IMR-90 (cell line): ENCODE measurements at regions not wholly inside any gene's neighbourhood (a gene's known extent, or its start where the extent isn't known, plus 50 kb on each side); places are given as distances from the start of the nearest gene placed in this dataset.
A peak's percentile ranks its signal among the peaks of the same experiment; 100 is the strongest.

Experiments used
- ATAC-seq: fragments of 200-7000 bp; cut with Tn5 transposase; 2 replicates; pipeline ENCODE4 v1.9.1; 2020; ENCODE audit warnings: low read depth, mild to moderate bottlenecking, moderate library complexity
- BruUV-seq: library from RNA; stranded (reverse); fragments of 400-500 nt; replicated peaks from 2 replicates; lab custom pipeline; 2021; lab: Mats Ljungman, UMichigan
- CTCF ChIA-PET: fragments of 300-600 bp; formaldehyde crosslinking; extraction: SDS; loops from one replicate; lab custom pipeline; 2021; ENCODE audit warnings: antibody characterized with exemption; lab: Yijun Ruan, JAX
- POLR2A ChIA-PET: fragments of 300-600 bp; sonication (Branson Sonifier 250); formaldehyde crosslinking; loops from one replicate; lab custom pipeline; 2022; ENCODE audit warnings: antibody characterized with exemption; ENCODE audit not compliant: unreplicated experiment; lab: Charles Lee
- DNase-seq: peaks from one replicate; pipeline ENCODE4 v3.0.0; 2013
- H2AFZ ChIP-seq: replicated peaks from 2 replicates; pipeline ENCODE3; 2013; ENCODE audit warnings: low read length, mild to moderate bottlenecking; ENCODE audit not compliant: poor library complexity
- H2AK5ac ChIP-seq: 2 replicates; pipeline ENCODE4 v1.6.1; 2013; ENCODE audit warnings: low read depth, low read length, inconsistent platforms
- H2AK9ac ChIP-seq: replicated peaks from 2 replicates; pipeline ENCODE3; 2013; ENCODE audit warnings: mild to moderate bottlenecking, low read depth, low read length, moderate library complexity; ENCODE audit not compliant: poor library complexity
- H2BK120ac ChIP-seq: 2 replicates; pipeline ENCODE4 v1.6.1; 2013; ENCODE audit warnings: low read depth, low read length, inconsistent platforms
- H2BK15ac ChIP-seq: 3 replicates; pipeline ENCODE4 v1.6.1; 2013; ENCODE audit warnings: low read depth, low read length, inconsistent platforms
- H2BK20ac ChIP-seq: 2 replicates; pipeline ENCODE4 v1.6.1; 2013; ENCODE audit warnings: low read depth, mild to moderate bottlenecking, inconsistent platforms, low read length, moderate library complexity
- H2BK5ac ChIP-seq: 2 replicates; pipeline ENCODE4 v1.6.1; 2013; ENCODE audit warnings: mild to moderate bottlenecking, low read depth, low read length, inconsistent platforms; ENCODE audit not compliant: poor library complexity, severe bottlenecking
- H3K14ac ChIP-seq: replicated peaks from 2 replicates; pipeline ENCODE4 v1.6.1; 2013; ENCODE audit warnings: low read depth, low read length, inconsistent platforms
- H3K18ac ChIP-seq: 2 replicates; pipeline ENCODE4 v1.6.1; 2013; ENCODE audit warnings: low read depth, low read length, control low read depth
- H3K23ac ChIP-seq: 2 replicates; pipeline ENCODE4 v1.6.1; 2013; ENCODE audit warnings: low read depth, low read length, inconsistent platforms
- H3K27ac ChIP-seq: 2 replicates; pipeline ENCODE4 v1.5.1; 2013; ENCODE audit warnings: mild to moderate bottlenecking, control low read depth, low read length; ENCODE audit not compliant: insufficient read depth
- H3K27me3 ChIP-seq: 2 replicates; pipeline ENCODE4 v1.6.1; 2013; ENCODE audit warnings: low read length; ENCODE audit not compliant: control insufficient read depth, insufficient read depth
- H3K36me3 ChIP-seq: 2 replicates; pipeline ENCODE4 v1.6.1; 2013; ENCODE audit warnings: low read length, mixed read lengths; ENCODE audit not compliant: control insufficient read depth, insufficient read depth
- H3K4ac ChIP-seq: 2 replicates; pipeline ENCODE4 v1.6.1; 2013; ENCODE audit warnings: low read depth, low read length, inconsistent platforms
- H3K4me1 ChIP-seq: 2 replicates; pipeline ENCODE4 v1.6.1; 2013; ENCODE audit warnings: low read length, mixed read lengths; ENCODE audit not compliant: control insufficient read depth, insufficient read depth
- H3K4me2 ChIP-seq: 2 replicates; pipeline ENCODE4 v1.6.1; 2013; ENCODE audit warnings: low read depth, mild to moderate bottlenecking, control low read depth, low read length, moderate library complexity
- H3K4me3 ChIP-seq: 2 replicates; pipeline ENCODE4 v1.5.1; 2013; ENCODE audit warnings: low read depth, mild to moderate bottlenecking, control low read depth, low read length, moderate library complexity; ENCODE audit not compliant: insufficient read depth
- H3K56ac ChIP-seq: 2 replicates; pipeline ENCODE4 v1.6.1; 2013; ENCODE audit warnings: low read length, inconsistent platforms; ENCODE audit not compliant: insufficient read depth; ENCODE audit errors: extremely low read depth
- H3K79me1 ChIP-seq, 2 experiments: 2 replicates each; pipeline ENCODE4 v1.6.1; 2013; ENCODE audit warnings: low read length in 2 of 2, inconsistent platforms in 1 of 2, low read depth in 1 of 2
- H3K9ac ChIP-seq: 2 replicates; pipeline ENCODE4 v1.6.1; 2013; ENCODE audit warnings: low read depth, low read length, control low read depth
- H3K9me1 ChIP-seq: 2 replicates; pipeline ENCODE4 v1.6.1; 2013; ENCODE audit warnings: low read length, inconsistent platforms; ENCODE audit not compliant: insufficient read depth
- H3K9me3 ChIP-seq: 2 replicates; pipeline ENCODE4 v1.6.1; 2013; ENCODE audit warnings: low read length; ENCODE audit not compliant: control insufficient read depth, insufficient read depth
- H4K20me1 ChIP-seq: 2 replicates; pipeline ENCODE4 v1.6.1; 2013; ENCODE audit warnings: low read length, inconsistent platforms; ENCODE audit not compliant: insufficient read depth
- H4K5ac ChIP-seq: 2 replicates; pipeline ENCODE4 v1.6.1; 2013; ENCODE audit warnings: mild to moderate bottlenecking, low read depth, low read length, control low read depth
- H4K8ac ChIP-seq, 2 experiments: 2 replicates each; pipeline ENCODE4 v1.6.1; 2013; ENCODE audit warnings: low read depth in 2 of 2, low read length in 2 of 2, control low read depth in 1 of 2, inconsistent platforms in 1 of 2
- H4K91ac ChIP-seq: 2 replicates; pipeline ENCODE4 v1.6.1; 2013; ENCODE audit warnings: low read depth, low read length, inconsistent platforms; ENCODE audit not compliant: insufficient read depth
- CEBPB ChIP-seq: IDR thresholded peaks from 2 replicates; pipeline ENCODE4 v1.6.1; 2012; ENCODE audit warnings: low read depth, low read length, improper control_type of control experiment
- CTCF ChIP-seq: conservative IDR thresholded peaks from 2 replicates; pipeline ENCODE4 v1.5.1; 2012; ENCODE audit warnings: mild to moderate bottlenecking, low read depth, low read length, improper control_type of control experiment
- MAZ ChIP-seq: IDR thresholded peaks from 2 replicates; pipeline ENCODE4 v1.6.1; 2012; ENCODE audit warnings: low read depth, mild to moderate bottlenecking, low read length, improper control_type of control experiment, moderate library complexity, borderline replicate concordance
- POLR2A ChIP-seq: IDR thresholded peaks from 2 replicates; pipeline ENCODE4 v1.6.1; 2012; ENCODE audit warnings: mild to moderate bottlenecking, low read depth, low read length
- RAD21 ChIP-seq: IDR thresholded peaks from 2 replicates; pipeline ENCODE4 v1.6.1; 2012; ENCODE audit warnings: low read length, improper control_type of control experiment
- RCOR1 ChIP-seq: IDR thresholded peaks from 2 replicates; pipeline ENCODE4 v1.6.1; 2012; ENCODE audit warnings: mild to moderate bottlenecking, low read length, improper control_type of control experiment; ENCODE audit not compliant: insufficient replicate concordance
- WGBS, 2 experiments: methylation state at CpG; one replicate each; pipeline versions ENCODE4 v1.1.5 to v1.1.7; 2013; ENCODE audit warnings: missing lambda C conversion rate in 2 of 2; ENCODE audit not compliant: insufficient read length in 1 of 2; ENCODE audit errors: extremely low coverage in 2 of 2; 5-methylcytosine and 5-hydroxymethylcytosine counted together
- dilution Hi-C: fragments of 300-500 bp; cut with HindIII; formaldehyde crosslinking; loops from one replicate; pipeline ENCODE4 v1.14.3; 2018; ENCODE audit warnings: low sequenced_read_pairs; ENCODE audit not compliant: unreplicated experiment
- in situ Hi-C: fragments of 300-500 bp; cut with MboI; formaldehyde crosslinking; loops from 3 replicates; pipeline ENCODE4 v1.14.3; 2019; ENCODE audit warnings: low sequenced_read_pairs, inconsistent platforms, mixed read lengths
- intact Hi-C: fragments of 100-400 bp; cut with micrococcal nuclease; formaldehyde crosslinking; loops from 2 replicates; pipeline ENCODE4 v1.10.0; 2022

GRCh38 chr4:27921231-27921630 lies 1060.6 kb downstream of the STIM2 start:
- H2AFZ ChIP-seq, result no peak overlapping the region
- H3K36me3 ChIP-seq, result no peaks in the 10 kb centered on the region
- dilution Hi-C loops (no loop called here), in situ Hi-C loops (no loop called here), intact Hi-C loops (no loop called here)
- H2BK5ac ChIP-seq, result no peak overlapping the region
- no peak overlapping the region for H3K56ac ChIP-seq
- no TSS peak for BruUV-seq
- H3K9me3 ChIP-seq, result no peaks in the 10 kb centered on the region
- no peaks in the 10 kb centered on the region for H4K20me1 ChIP-seq
- no peak overlapping the region for H3K4me2 ChIP-seq
- no peak overlapping the region for H3K23ac ChIP-seq
- H3K9me1 ChIP-seq, result no peaks in the 10 kb centered on the region
- no peak overlapping the region for H3K4me3 ChIP-seq
- DNase-seq (peak; percentile 22), ATAC-seq (no peak)
- no peak overlapping the region for H2BK120ac ChIP-seq
- H2BK20ac ChIP-seq, result no peak overlapping the region
- WGBS, 2 experiments, result no CpG with 5 or more reads among the region's 4 CpGs
- no peak overlapping the region for H2AK9ac ChIP-seq
- no peak overlapping the region for H3K27ac ChIP-seq
- H3K79me1 ChIP-seq, result no peaks in the 10 kb centered on the region
- no peak overlapping the region for H2BK15ac ChIP-seq
- H3K27me3 ChIP-seq, result no peaks in the 10 kb centered on the region
- ChIA-PET POLR2A (no interaction called here), CTCF (no interaction called here)
- H4K8ac ChIP-seq, result no peak overlapping the region
- no peak overlapping the region for H3K9ac ChIP-seq
- no peak for TF ChIP-seq POLR2A
- no peak for TF ChIP-seq RCOR1
- TF ChIP-seq RAD21, result no peak
- no peak for TF ChIP-seq CTCF
- no peak for TF ChIP-seq CEBPB
- no peak for TF ChIP-seq MAZ
- H3K14ac ChIP-seq, result no peak overlapping the region
- H4K5ac ChIP-seq, result no peak overlapping the region
- H2AK5ac ChIP-seq, result no peak overlapping the region
- no peak overlapping the region for H3K18ac ChIP-seq
- H4K91ac ChIP-seq, result no peak overlapping the region
- H3K4ac ChIP-seq, result no peak overlapping the region
- H3K4me1 ChIP-seq, result no peaks in the 10 kb centered on the region
